Adipocyte (in vitro differentiated cells): ENCODE measurements at regions not wholly inside any gene's neighbourhood (a gene's known extent, or its start where the extent isn't known, plus 50 kb on each side); places are given as distances from the start of the nearest gene placed in this dataset.
"Not testable (repeated sequence)": the region's sequence is repeated elsewhere in the genome, so short reads cannot be mapped to it uniquely, and the experiment has no call there.

Experiments used
- DNase-seq: peaks from one replicate; pipeline ENCODE4 v3.0.0-alpha.2; 2015; ENCODE audit warnings: low read depth
- H3K27me3 ChIP-seq: replicated peaks from 2 replicates; pipeline ENCODE4 v1.7.0; 2013; ENCODE audit warnings: mild to moderate bottlenecking, low read length, moderate library complexity; ENCODE audit not compliant: control insufficient read depth, insufficient read depth
- H3K36me3 ChIP-seq: 2 replicates; pipeline ENCODE4 v1.7.0; 2013; ENCODE audit warnings: low read length, mild to moderate bottlenecking, moderate library complexity; ENCODE audit not compliant: control insufficient read depth, insufficient read depth, severe bottlenecking
- H3K4me1 ChIP-seq: 2 replicates; pipeline ENCODE4 v1.7.0; 2013; ENCODE audit warnings: mild to moderate bottlenecking, low read length, moderate library complexity; ENCODE audit not compliant: control insufficient read depth, insufficient read depth
- H3K4me3 ChIP-seq: 2 replicates; pipeline ENCODE4 v1.7.0; 2013; ENCODE audit warnings: mild to moderate bottlenecking, low read length, moderate library complexity
- H3K9ac ChIP-seq: 2 replicates; pipeline ENCODE4 v1.7.0; 2013; ENCODE audit warnings: mild to moderate bottlenecking, low read length, moderate library complexity
- H3K9me3 ChIP-seq: 2 replicates; pipeline ENCODE4 v1.7.0; 2013; ENCODE audit warnings: mild to moderate bottlenecking, low read length, moderate library complexity; ENCODE audit not compliant: control insufficient read depth

- H3K9ac ChIP-seq = no peak overlapping the region
- peaks cover 13% of the 10 kb centered on the region for H3K4me1 ChIP-seq
- no peak overlapping the region for H3K4me3 ChIP-seq
- no peaks in the 10 kb centered on the region for H3K27me3 ChIP-seq
- H3K36me3 ChIP-seq = no peaks in the 10 kb centered on the region
- H3K9me3 ChIP-seq = no peaks in the 10 kb centered on the region
- DNase-seq = no peak
Measured at GRCh38 chr4:152189451-152190179, 346.3 kb downstream of the FBXW7 start.

- peaks cover 13% of the 10 kb centered on the region for H3K4me1 ChIP-seq
- no peaks in the 10 kb centered on the region for H3K27me3 ChIP-seq
- no peak for DNase-seq
- H3K9ac ChIP-seq = no peak overlapping the region
- H3K9me3 ChIP-seq = no peaks in the 10 kb centered on the region
- no peak overlapping the region for H3K4me3 ChIP-seq
- no peaks in the 10 kb centered on the region for H3K36me3 ChIP-seq
Measured at GRCh38 chr4:152188801-152189200, 347.1 kb downstream of the FBXW7 start.

- Histone ChIP-seq H3K9me3 (no peaks in the 10 kb centered on the region), H3K4me1 (peaks cover 13% of the 10 kb centered on the region), H3K27me3 (no peaks in the 10 kb centered on the region), H3K36me3 (no peaks in the 10 kb centered on the region), H3K4me3 (no peak overlapping the region), H3K9ac (no peak overlapping the region)
- no peak for DNase-seq
Measured at GRCh38 chr4:152187693-152188092, 348.2 kb downstream of the FBXW7 start.

- no peaks in the 10 kb centered on the region for H3K9me3 ChIP-seq
- H3K36me3 ChIP-seq = no peaks in the 10 kb centered on the region
- H3K4me3 ChIP-seq = no peak overlapping the region
- DNase-seq = no peak
- H3K4me1 ChIP-seq = peaks cover 13% of the 10 kb centered on the region
- no peak overlapping the region for H3K9ac ChIP-seq
- H3K27me3 ChIP-seq = no peaks in the 10 kb centered on the region
Measured at GRCh38 chr4:152185786-152186550, 349.9 kb downstream of the FBXW7 start.

GRCh38 chr4:152181150-152181549 lies 354.7 kb downstream of the FBXW7 start:
- Histone ChIP-seq H3K9ac (no peak overlapping the region), H3K36me3 (no peaks in the 10 kb centered on the region), H3K9me3 (no peaks in the 10 kb centered on the region), H3K4me1 (no peaks in the 10 kb centered on the region), H3K4me3 (no peak overlapping the region), H3K27me3 (no peaks in the 10 kb centered on the region)
- no peak for DNase-seq

GRCh38 chr4:152180369-152180768 lies 355.5 kb downstream of the FBXW7 start:
- no peak overlapping the region for H3K4me3 ChIP-seq
- H3K36me3 ChIP-seq = no peaks in the 10 kb centered on the region
- DNase-seq = no peak
- no peak overlapping the region for H3K9ac ChIP-seq
- H3K27me3 ChIP-seq = no peaks in the 10 kb centered on the region
- H3K9me3 ChIP-seq = no peaks in the 10 kb centered on the region
- H3K4me1 ChIP-seq = no peaks in the 10 kb centered on the region

GRCh38 chr4:152177538-152177937 lies 358.4 kb downstream of the FBXW7 start:
- DNase-seq, H3K9ac ChIP-seq, H3K4me3 ChIP-seq, H3K9me3 ChIP-seq, H3K27me3 ChIP-seq, H3K4me1 ChIP-seq, H3K36me3 ChIP-seq: not testable (repeated sequence)

- no peak overlapping the region for H3K4me3 ChIP-seq
- H3K27me3 ChIP-seq = no peaks in the 10 kb centered on the region
- no peak for DNase-seq
- no peaks in the 10 kb centered on the region for H3K36me3 ChIP-seq
- no peak overlapping the region for H3K9ac ChIP-seq
- no peaks in the 10 kb centered on the region for H3K9me3 ChIP-seq
- no peaks in the 10 kb centered on the region for H3K4me1 ChIP-seq
Measured at GRCh38 chr4:152176627-152177214, 359.2 kb downstream of the FBXW7 start.

GRCh38 chr4:152175586-152175985 lies 360.3 kb downstream of the FBXW7 start:
- Histone ChIP-seq H3K4me3 (no peak overlapping the region), H3K9me3 (no peaks in the 10 kb centered on the region), H3K36me3 (no peaks in the 10 kb centered on the region), H3K4me1 (no peaks in the 10 kb centered on the region), H3K9ac (no peak overlapping the region), H3K27me3 (no peaks in the 10 kb centered on the region)
- no peak for DNase-seq

- Histone ChIP-seq H3K36me3 (no peaks in the 10 kb centered on the region), H3K4me1 (no peaks in the 10 kb centered on the region), H3K27me3 (peaks cover 5% of the 10 kb centered on the region), H3K4me3 (no peak overlapping the region), H3K9ac (no peak overlapping the region), H3K9me3 (no peaks in the 10 kb centered on the region)
- no peak for DNase-seq
Measured at GRCh38 chr4:152172146-152172545, 363.7 kb downstream of the FBXW7 start.

- no peaks in the 10 kb centered on the region for H3K36me3 ChIP-seq
- DNase-seq = no peak
Measured at GRCh38 chr4:152171556-152171955, 364.3 kb downstream of the FBXW7 start.

More at GRCh38 chr4:152171556-152171955, 364.3 kb downstream of the FBXW7 start:
- Histone ChIP-seq H3K27me3 (peaks cover 5% of the 10 kb centered on the region), H3K4me1 (no peaks in the 10 kb centered on the region), H3K9ac (no peak overlapping the region), H3K4me3 (no peak overlapping the region), H3K9me3 (no peaks in the 10 kb centered on the region)
